ENCODE measurements at regions not wholly inside any gene's neighbourhood (a gene's known extent, or its start where the extent isn't known, plus 50 kb on each side); places are given as distances from the start of the nearest gene placed in this dataset.
"Not testable (repeated sequence)": the region's sequence is repeated elsewhere in the genome, so short reads cannot be mapped to it uniquely, and the experiment has no call there.

- not testable (repeated sequence) for DNase-seq (ENCODE audit: low read depth in 2 of 2)
Measured at GRCh38 chr13:31607531-31607930, 131.8 kb upstream of the RXFP2 start.

- DNase-seq (ENCODE audit: low read depth in 2 of 2), result not testable (repeated sequence)
Measured at GRCh38 chr13:31608780-31609179, 130.5 kb upstream of the RXFP2 start.

GRCh38 chr13:31610270-31610998, 128.9 kb upstream of the RXFP2 start:
- DNase-seq (ENCODE audit: low read depth in 2 of 2), result no peak

- no peak for DNase-seq (ENCODE audit: low read depth in 2 of 2)
Measured at GRCh38 chr13:31611214-31611613, 128.1 kb upstream of the RXFP2 start.

GRCh38 chr13:31614073-31614472, 125.3 kb upstream of the RXFP2 start:
- no peak for DNase-seq (ENCODE audit: low read depth in 2 of 2)

GRCh38 chr13:31614704-31615103, 124.6 kb upstream of the RXFP2 start:
- no peak for DNase-seq (ENCODE audit: low read depth in 2 of 2)

- no peak for DNase-seq (ENCODE audit: low read depth in 2 of 2)
Measured at GRCh38 chr13:31625115-31625514, 114.2 kb upstream of the RXFP2 start.

GRCh38 chr13:31627097-31627845, 112.1 kb upstream of the RXFP2 start:
- DNase-seq (ENCODE audit: low read depth in 2 of 2), result no peak

GRCh38 chr13:31629085-31629780, 110.1 kb upstream of the RXFP2 start:
- no peak for DNase-seq (ENCODE audit: low read depth in 2 of 2)

- no peak for DNase-seq (ENCODE audit: low read depth in 2 of 2)
Measured at GRCh38 chr13:31631071-31631470, 108.3 kb upstream of the RXFP2 start.

GRCh38 chr13:31631746-31632145, 107.6 kb upstream of the RXFP2 start:
- no peak for DNase-seq (ENCODE audit: low read depth in 2 of 2)

- DNase-seq (ENCODE audit: low read depth in 2 of 2), result no peak
Measured at GRCh38 chr13:31638577-31638976, 100.7 kb upstream of the RXFP2 start.

GRCh38 chr13:31639443-31640163, 99.7 kb upstream of the RXFP2 start:
- no peak for DNase-seq (ENCODE audit: low read depth in 2 of 2)

- no peak for DNase-seq (ENCODE audit: low read depth in 2 of 2)
Measured at GRCh38 chr13:31649766-31650165, 89.6 kb upstream of the RXFP2 start.

GRCh38 chr13:31653730-31654129, 85.6 kb upstream of the RXFP2 start:
- no peak for DNase-seq (ENCODE audit: low read depth in 2 of 2)

- no peak for DNase-seq (ENCODE audit: low read depth in 2 of 2)
Measured at GRCh38 chr13:31663880-31664585, 75.3 kb upstream of the RXFP2 start.

GRCh38 chr13:31670831-31671617, 68.3 kb upstream of the RXFP2 start:
- DNase-seq (ENCODE audit: low read depth in 2 of 2), result no peak

GRCh38 chr13:31674051-31674450, 65.3 kb upstream of the RXFP2 start:
- no peak for DNase-seq (ENCODE audit: low read depth in 2 of 2)

- DNase-seq (ENCODE audit: low read depth in 2 of 2), result no peak
Measured at GRCh38 chr13:31675440-31675953, 63.8 kb upstream of the RXFP2 start.

- no peak for DNase-seq (ENCODE audit: low read depth in 2 of 2)
Measured at GRCh38 chr13:31681133-31681532, 58.2 kb upstream of the RXFP2 start.

Data from stimulated activated CD8-positive, alpha-beta memory T cell treated with anti-CD3 and anti-CD28 coated beads, Interleukin-15, amount 100 ng/mL, for 4 hours (primary cell).